T47D (cell line): ENCODE measurements at regions not wholly inside any gene's neighbourhood (a gene's known extent, or its start where the extent isn't known, plus 50 kb on each side); places are given as distances from the start of the nearest gene placed in this dataset.

Experiments
- DNase-seq, 2 experiments: peaks; one replicate each; pipeline versions ENCODE4 v3.0.0 to v3.0.0-alpha.2; 2011 to 2012; ENCODE audit warnings: low read depth in 1 of 2, low spot score in 1 of 2
- JUND ChIP-seq: IDR thresholded peaks from 2 replicates; pipeline ENCODE4 v1.6.1; 2012; ENCODE audit warnings: low read depth
- in situ Hi-C: cut with HindIII; loops from 2 replicates; pipeline ENCODE4 v1.10.0; 2016; ENCODE audit warnings: low sequenced_read_pairs, low pct_unique_long_range_greater_than_20kb

DNA sequence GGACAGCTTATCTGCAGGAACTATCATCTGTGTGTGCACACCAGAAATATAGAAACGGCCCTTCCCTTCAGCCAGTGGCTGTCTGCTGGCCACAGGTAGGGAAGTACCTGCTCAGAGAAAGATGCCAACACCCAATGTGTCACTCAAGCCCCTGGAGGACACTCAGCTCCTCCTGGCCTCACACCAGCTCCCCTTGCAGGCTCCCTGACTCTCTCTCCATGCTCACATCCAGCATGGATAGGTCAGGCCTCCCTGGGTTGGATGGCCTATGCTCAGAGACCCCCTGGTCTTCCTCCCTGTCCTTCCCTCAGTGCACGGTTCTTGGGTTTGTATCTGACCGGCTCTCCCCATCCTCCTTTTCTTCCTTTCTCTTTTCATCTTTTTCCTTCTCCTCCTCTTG, 202.1 kb downstream of the BCL11B start:
- TF ChIP-seq JUND = no peak
- in situ Hi-C loops = no loop called here
- no peak for DNase-seq

DNA sequence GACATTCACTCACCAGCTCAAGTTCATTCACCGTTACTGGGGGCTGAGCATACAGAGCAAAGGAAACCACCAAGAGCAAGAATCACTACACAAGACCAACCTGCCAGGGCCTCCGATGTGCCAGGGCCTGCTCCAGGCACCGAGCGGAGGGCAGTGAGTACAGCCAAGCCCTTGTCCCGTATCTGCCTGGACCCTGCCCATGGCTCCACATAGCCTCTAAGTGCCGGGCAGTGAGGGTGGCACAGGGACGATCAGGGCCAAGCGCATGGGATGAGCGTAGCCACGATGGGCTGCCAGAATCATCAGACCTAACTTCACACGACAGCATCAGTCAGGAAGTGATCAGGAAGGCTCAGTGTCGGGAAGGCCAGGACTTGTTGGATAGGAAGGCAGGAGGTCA, 199.6 kb downstream of the BCL11B start:
- in situ Hi-C loops = no loop called here
- DNase-seq = no peak
- TF ChIP-seq JUND = no peak

DNA sequence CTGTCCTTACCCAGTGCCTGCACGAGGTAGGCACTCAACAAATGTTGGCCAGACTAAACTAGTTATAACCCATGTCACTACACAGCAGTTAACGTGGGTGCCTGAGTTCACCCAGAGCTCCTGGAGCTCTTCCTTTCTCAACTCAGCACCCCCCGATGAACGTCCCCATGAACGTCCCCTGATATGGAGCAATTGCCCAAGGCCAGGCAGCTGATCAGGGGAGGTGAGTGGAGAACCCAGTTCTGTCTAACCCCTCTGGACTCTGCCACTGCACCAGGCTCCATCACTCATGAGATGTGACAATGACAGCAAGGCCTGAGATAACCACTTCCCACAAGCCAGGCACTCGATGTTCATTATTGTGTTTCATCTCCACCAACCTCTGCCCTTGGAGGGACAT, 199.0 kb downstream of the BCL11B start:
- no peak for TF ChIP-seq JUND
- in situ Hi-C loops = no loop called here
- no peak for DNase-seq

DNA sequence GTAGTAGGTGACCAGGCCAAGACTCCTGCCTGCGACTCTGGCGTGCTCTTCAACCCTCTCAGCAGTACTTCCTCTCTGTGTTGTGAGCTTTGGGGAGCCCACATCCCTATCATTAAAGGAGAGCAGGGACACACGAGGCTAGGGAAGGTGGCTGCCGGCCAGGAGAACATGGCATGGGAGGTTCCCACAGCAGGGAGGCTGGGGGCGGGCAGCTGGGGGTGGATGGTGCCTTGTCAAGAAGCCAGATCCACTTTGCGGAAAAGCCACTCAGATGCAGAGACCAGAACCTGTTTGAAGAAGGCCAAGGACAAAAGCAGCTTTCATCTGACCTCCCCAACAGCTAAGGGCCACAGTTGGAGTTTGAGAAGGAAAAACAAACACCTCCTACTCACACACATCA, 198.6 kb downstream of the BCL11B start:
- TF ChIP-seq JUND = no peak
- no peak for DNase-seq
- in situ Hi-C loops = no loop called here

DNA sequence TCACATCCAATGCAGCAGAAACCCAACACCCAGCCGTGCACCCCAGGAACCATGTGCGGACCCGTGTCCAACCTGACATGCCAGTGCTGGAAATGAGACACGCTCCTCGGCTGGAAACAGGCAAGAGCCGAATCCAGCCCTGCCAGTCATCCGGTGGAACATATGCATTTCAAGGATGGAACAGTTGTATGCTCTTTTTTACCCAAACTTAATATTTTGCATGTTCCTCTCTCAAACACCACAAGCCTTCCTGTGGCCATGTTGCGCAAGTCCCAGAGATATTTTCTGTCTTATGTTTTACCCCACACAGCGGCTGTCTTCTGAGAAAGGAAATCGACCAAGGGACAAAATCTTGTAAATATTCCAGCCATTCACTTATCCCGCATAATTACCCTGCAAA, 196.9 kb downstream of the BCL11B start:
- no peak for TF ChIP-seq JUND
- in situ Hi-C loops = no loop called here
- no peak for DNase-seq

DNA sequence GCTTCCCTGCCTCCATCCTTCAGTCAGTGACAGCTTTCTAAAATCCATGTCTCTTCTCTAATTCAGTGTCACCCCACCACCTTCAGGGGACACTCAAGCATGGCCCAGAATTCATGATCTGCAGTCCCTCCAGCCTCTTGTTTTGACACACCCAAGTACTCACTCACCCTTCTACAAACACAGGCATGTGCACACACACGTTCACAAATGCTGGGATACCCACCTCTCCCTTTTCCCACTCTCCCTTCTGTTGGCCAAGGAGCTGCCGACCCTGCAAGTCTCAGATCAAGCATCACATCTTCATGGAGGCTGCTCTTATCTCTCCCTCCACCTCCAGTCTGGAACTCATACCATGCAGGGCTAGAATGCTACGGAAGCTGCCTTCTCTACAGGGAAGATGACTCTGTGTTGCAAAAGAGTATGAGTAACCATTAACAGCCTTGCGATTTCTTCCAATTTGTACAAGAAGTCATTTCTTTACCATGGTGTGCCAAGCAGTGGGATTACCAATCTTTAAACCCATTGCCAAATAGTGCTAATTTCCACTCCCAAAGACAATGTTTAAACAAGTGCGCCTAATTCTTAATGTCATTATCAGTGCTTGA, 196.1 kb downstream of the BCL11B start:
- DNase-seq = no peak
- no peak for TF ChIP-seq JUND
- in situ Hi-C loops = no loop called here

DNA sequence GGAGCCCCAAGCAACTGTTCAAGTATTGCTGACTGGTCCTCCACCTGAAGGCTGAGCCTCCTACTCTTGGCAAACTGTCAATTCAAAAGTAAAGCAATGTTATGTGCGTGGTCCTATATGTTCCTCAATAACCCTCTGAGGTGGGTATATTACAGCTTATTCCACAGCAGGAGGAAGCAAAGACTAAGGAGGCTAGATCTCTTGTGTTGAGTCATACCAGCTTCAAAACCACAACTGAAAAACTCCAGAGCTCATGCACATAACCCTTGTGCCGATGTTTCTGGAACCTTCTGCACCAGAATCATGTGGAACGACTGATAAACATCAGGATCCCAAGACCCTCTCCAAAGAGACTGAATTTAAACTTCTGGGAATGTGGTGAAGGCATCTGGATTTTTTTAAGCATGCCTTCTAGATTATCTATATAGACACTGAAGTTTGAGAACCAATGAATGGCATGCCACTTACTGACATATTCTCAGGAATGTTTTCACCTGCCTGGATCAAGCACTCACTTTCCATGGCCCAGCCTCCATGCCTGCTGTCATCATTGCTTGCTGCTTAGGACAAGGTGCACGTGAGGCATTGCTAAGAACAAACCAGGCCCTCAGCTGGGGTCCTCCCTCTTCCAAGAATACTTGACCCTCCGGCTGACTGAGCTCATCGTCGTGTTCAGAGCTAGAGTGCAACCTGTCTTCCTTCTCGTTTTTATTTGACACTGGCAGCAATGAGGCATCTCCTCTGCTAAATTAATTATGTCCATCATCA, 194.7 kb downstream of the BCL11B start:
- TF ChIP-seq JUND = no peak
- in situ Hi-C loops = no loop called here
- no peak for DNase-seq

DNA sequence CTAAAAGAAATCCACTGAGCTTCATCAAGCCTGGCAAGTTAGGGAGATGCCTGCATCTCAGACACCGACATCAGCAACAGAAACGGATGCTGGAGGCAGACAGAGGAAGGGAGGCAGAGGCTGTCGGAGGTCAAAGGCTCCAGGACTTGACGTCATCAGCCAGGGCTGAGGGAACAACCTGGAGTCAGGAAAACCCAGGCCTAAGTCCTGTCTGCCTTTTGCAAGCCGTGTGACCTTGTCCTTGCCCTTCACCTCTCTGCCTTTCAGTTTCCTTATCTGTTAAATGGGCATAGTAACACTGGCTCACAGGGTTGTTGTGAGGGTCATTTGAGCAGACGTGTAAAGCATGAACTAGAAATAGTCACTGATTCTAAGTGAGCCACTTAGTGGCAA, 194.2 kb downstream of the BCL11B start:
- DNase-seq = no peak
- in situ Hi-C loops = no loop called here
- TF ChIP-seq JUND = no peak

DNA sequence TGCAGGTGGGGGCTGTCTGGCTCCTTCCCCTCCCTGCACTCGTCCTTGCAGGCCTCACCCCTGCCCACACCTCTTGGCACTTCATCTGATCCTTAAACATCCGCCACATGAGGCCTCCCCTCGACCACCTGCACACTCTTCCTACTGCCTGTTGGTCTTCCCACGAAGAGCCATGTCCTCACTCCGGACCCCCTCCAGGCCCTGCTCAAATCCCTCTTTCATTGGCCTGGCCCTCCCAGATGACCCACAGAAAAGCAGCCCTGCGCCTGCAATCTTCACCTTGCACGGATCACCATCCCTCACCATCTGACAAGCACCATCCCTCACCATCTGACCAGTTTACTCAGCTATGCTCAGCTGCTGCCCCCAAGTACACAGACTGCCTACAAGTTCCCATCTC, 193.6 kb downstream of the BCL11B start:
- in situ Hi-C loops = no loop called here
- TF ChIP-seq JUND = no peak
- DNase-seq = no peak

DNA sequence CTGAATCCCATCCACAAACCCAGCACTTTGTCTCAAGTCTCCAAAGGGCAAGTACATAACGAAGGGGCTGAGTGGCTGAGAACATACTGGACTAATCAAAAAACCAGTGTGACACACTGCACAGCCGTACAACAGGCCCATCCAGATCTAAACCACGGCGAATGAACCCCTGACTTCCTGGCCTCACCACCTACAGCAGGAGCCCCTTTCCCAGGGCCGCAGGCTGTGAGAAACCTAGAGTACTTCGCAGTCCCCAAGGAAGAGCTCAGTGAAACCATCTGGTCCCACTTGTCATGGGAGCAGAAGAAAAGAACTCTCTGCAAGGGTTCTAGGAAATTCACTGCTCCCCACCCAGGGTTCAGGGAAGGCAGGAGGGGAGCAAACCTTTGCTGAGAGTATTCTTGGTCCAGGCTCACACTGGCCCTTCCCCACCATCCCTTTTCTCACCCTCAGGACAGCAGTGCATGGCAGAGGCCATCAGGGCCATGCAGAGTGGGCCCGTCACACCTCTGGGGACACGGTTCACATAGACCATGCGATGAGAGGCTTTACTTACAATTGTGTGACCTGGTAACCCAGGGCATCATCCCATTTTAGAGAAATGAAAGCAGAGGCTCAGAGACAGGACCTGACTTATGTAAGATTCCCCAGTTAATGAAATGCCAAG, 192.8 kb downstream of the BCL11B start:
- in situ Hi-C loops = no loop called here
- no peak for TF ChIP-seq JUND
- DNase-seq = no peak

DNA sequence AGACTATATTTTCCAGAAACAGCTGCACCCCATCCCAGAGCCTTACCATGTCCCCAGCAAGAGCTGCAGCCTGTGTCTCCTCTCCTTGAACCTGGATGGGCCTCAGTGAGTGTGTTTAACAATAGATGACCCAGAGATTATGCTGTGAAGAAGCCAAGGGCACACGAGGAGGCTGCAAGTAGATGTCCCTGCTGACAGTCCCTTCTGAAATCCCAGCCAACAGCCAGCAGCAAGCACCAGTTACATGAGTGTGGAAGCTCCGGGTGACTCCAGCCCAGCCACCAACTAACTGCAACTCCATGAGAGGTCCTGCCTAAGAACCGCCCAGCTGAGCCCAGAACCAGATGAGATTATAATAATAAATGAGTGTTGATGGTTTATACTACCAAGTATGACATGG, 191.7 kb downstream of the BCL11B start:
- no peak for TF ChIP-seq JUND
- no peak for DNase-seq
- in situ Hi-C loops = no loop called here

DNA sequence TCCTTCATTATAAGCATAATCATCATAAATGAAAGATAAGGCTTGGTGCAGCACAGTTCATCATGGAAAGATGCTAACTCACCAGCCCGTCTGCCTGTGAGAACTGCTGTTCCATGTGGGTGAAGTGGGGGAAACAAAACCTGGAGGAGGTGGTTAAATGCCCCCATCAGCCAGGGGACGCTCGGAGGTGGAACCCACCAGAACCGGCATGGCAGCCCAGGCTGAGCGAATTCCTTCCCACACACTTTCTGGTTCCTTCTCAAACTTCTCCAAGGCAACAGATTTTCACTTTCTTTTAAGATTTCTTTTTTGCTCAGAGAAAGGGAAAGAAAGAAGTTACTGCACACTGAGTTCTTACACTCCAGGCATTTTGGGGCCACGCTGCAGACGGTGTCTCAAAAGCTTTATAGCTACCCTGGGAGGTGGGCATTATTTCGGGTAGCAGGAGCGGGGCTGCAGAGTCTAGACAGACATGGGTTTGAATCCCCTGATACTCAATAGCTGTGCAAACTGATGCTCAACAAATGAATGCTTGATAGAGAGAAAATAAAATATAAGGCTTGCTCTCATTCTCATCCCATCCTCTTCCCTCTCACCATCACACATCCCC, 190.7 kb downstream of the BCL11B start:
- in situ Hi-C loops = no loop called here
- TF ChIP-seq JUND = no peak
- no peak for DNase-seq

DNA sequence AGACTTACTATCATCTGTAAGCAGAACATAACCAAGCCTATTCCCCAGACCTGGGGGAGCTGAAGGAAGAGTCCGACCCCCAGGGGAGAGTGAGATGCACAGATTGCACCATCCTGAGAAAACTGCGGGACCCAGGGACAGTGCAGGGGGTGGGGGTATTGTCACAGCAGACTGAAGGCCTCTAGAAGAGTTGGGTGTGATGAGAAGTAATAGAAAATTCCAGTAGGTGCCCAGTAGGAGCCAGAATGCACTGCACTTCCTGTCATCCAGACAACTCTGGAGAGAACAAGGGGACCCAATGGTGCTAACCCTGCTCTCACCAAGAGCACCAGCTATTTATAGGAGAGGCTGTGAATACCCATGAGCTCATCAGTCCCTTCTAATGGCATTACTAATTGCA, 190.1 kb downstream of the BCL11B start:
- no peak for TF ChIP-seq JUND
- in situ Hi-C loops = no loop called here
- DNase-seq = no peak
